PC-3 (cell line): ENCODE measurements at regions not wholly inside any gene's neighbourhood (a gene's known extent, or its start where the extent isn't known, plus 50 kb on each side); places are given as distances from the start of the nearest gene placed in this dataset.

Source experiments
- ATAC-seq: fragments of 200-7000 bp; cut with Tn5 transposase; 2 replicates; pipeline ENCODE4 v1.9.1; 2020; ENCODE audit warnings: mild to moderate bottlenecking, moderate library complexity
- BruUV-seq: library from RNA; stranded (reverse); fragments of 400-500 nt; replicated peaks from 2 replicates; lab custom pipeline; 2021; lab: Mats Ljungman, UMichigan
- CTCF ChIA-PET: fragments of 300-600 bp; sonication (Branson Sonifier 250); formaldehyde crosslinking; loops from one replicate; lab custom pipeline; 2022; ENCODE audit warnings: antibody characterized with exemption; lab: Charles Lee
- POLR2A ChIA-PET: fragments of 300-600 bp; sonication (Branson Sonifier 250); formaldehyde crosslinking; loops from one replicate; lab custom pipeline; 2022; ENCODE audit warnings: antibody characterized with exemption; ENCODE audit not compliant: unreplicated experiment; lab: Charles Lee
- DNase-seq: peaks from one replicate; pipeline ENCODE4 v3.0.0-alpha.2; 2015
- H2AFZ ChIP-seq: fragments of 300-600 bp; sonication (generic); 2 replicates; pipeline ENCODE4 v1.6.0; 2016; ENCODE audit warnings: antibody characterized with exemption, low read length
- H3F3A ChIP-seq: fragments of 300-600 bp; sonication (generic); one replicate; pipeline ENCODE4 v1.6.0; 2017; ENCODE audit warnings: antibody characterized with exemption, low read length, control low read depth, mild to moderate bottlenecking; ENCODE audit not compliant: unreplicated experiment
- H3K27ac ChIP-seq: fragments of 300-600 bp; sonication (generic); 2 replicates; pipeline ENCODE4 v1.5.1; 2016; ENCODE audit warnings: mild to moderate bottlenecking, low read length
- H3K27me3 ChIP-seq: fragments of 300-600 bp; sonication (generic); 2 replicates; pipeline ENCODE4 v1.6.1; 2016; ENCODE audit warnings: low read length, mixed read lengths
- H3K36me3 ChIP-seq: fragments of 300-600 bp; sonication (generic); 2 replicates; pipeline ENCODE4 v1.6.1; 2016; ENCODE audit warnings: low read depth, mixed run types, low read length, mixed read lengths
- H3K4me1 ChIP-seq: fragments of 300-600 bp; sonication (generic); 2 replicates; pipeline ENCODE4 v1.5.1; 2016; ENCODE audit warnings: low read length; ENCODE audit not compliant: insufficient read depth
- H3K4me2 ChIP-seq: fragments of 300-600 bp; sonication (generic); 2 replicates; pipeline ENCODE4 v1.6.0; 2016; ENCODE audit warnings: low read length
- H3K4me3 ChIP-seq: fragments of 300-600 bp; sonication (generic); 2 replicates; pipeline ENCODE4 v1.5.1; 2016; ENCODE audit warnings: mild to moderate bottlenecking, low read length, mixed read lengths
- H3K79me2 ChIP-seq: fragments of 300-600 bp; sonication (generic); 2 replicates; pipeline ENCODE4 v1.6.1; 2017; ENCODE audit warnings: low read length, mixed read lengths
- H3K9ac ChIP-seq: fragments of 300-600 bp; sonication (generic); 2 replicates; pipeline ENCODE4 v1.6.0; 2016; ENCODE audit warnings: mild to moderate bottlenecking, low read length
- H3K9me2 ChIP-seq: fragments of 300-600 bp; sonication (generic); replicated peaks from 2 replicates; pipeline ENCODE4 v1.6.1; 2016; ENCODE audit warnings: mixed run types, low read length, mixed read lengths
- H3K9me3 ChIP-seq: fragments of 300-600 bp; sonication (generic); 2 replicates; pipeline ENCODE4 v1.6.1; 2016; ENCODE audit warnings: low read length, mixed read lengths
- H4K20me1 ChIP-seq: fragments of 300-600 bp; sonication (generic); 2 replicates; pipeline ENCODE4 v1.6.1; 2016; ENCODE audit warnings: low read length, mixed read lengths
- EZH2 ChIP-seq: fragments of 300-600 bp; sonication (generic); IDR thresholded peaks from one replicate; pipeline ENCODE4 v1.6.1; 2017; ENCODE audit warnings: antibody characterized with exemption, mild to moderate bottlenecking, low read length; ENCODE audit not compliant: unreplicated experiment
- EZH2phosphoT487 ChIP-seq: fragments of 300-600 bp; sonication (generic); IDR thresholded peaks from 2 replicates; pipeline ENCODE4 v1.6.1; 2018; ENCODE audit warnings: mild to moderate bottlenecking, antibody characterized with exemption, low read length, borderline replicate concordance
- intact Hi-C: fragments of 100-400 bp; cut with micrococcal nuclease; formaldehyde crosslinking; loops from 2 replicates; pipeline ENCODE4 v1.9.0; 2023
- TF ChIP-seq, protein P1 (sequence below): fragments of 300-600 bp; sonication (generic); conservative IDR thresholded peaks from 2 replicates; pipeline ENCODE4 v1.5.1; 2017; ENCODE audit warnings: antibody characterized with exemption, low read depth, mild to moderate bottlenecking, low read length

DNA sequence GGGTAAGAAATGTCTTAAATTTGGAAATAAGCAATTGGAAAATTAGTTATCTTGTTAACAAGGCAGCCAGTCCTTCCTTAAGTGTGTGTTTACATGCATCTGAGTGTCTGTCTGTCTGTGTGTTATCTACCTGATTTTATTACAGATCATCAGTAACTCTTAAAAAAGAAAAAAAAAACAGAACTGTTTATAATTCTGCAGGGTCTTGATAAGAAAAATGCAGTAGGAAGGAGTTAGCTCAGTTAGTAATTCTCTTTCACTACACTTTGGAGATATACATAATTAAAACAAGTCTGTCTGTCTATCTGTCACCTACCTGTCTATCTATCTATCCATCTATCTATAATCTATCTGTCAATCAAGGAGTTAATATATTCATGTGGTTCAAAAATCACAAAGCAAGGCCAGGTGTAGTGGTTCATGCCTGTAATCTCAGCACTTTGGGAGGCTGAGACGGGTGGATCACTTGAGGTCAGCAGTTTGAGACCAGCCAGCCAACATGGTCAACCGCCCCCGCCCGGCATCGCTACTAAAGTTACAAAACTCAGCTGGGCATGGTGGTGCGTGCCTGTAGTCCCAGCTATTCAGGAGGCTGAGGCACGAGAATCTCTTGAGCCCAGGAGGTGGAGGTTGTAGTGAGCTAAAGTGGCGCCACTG lies 135.5 kb upstream of the SGO1 start:
- ChIA-PET POLR2A (interaction anchor here (0.7 kb wide), 1 partner anchor 925 kb away, joined by 3 read pairs; no protein-coding TSS in a partner anchor), CTCF (no interaction called here)
- no peak overlapping the region for H3K9ac ChIP-seq
- no peak overlapping the region for H3K4me2 ChIP-seq
- no peak overlapping the region for H3K4me3 ChIP-seq
- no peaks in the 10 kb centered on the region for H3F3A ChIP-seq
- no peak overlapping the region for H3K27ac ChIP-seq
- no peak overlapping the region for H2AFZ ChIP-seq
- DNase-seq, result no peak
- intact Hi-C loops, result no loop called here
- no peak for ATAC-seq
- H3K27me3 ChIP-seq, result no peaks in the 10 kb centered on the region; the same call in 1 of the 2 replicates
- no TSS peak for BruUV-seq
- H3K9me2 ChIP-seq, result no peaks in the 10 kb centered on the region
- no peaks in the 10 kb centered on the region for H3K36me3 ChIP-seq
- no peaks in the 10 kb centered on the region for H3K9me3 ChIP-seq
- H3K79me2 ChIP-seq, result no peaks in the 10 kb centered on the region
- no peaks in the 10 kb centered on the region for H4K20me1 ChIP-seq
- TF ChIP-seq, protein P1, sequence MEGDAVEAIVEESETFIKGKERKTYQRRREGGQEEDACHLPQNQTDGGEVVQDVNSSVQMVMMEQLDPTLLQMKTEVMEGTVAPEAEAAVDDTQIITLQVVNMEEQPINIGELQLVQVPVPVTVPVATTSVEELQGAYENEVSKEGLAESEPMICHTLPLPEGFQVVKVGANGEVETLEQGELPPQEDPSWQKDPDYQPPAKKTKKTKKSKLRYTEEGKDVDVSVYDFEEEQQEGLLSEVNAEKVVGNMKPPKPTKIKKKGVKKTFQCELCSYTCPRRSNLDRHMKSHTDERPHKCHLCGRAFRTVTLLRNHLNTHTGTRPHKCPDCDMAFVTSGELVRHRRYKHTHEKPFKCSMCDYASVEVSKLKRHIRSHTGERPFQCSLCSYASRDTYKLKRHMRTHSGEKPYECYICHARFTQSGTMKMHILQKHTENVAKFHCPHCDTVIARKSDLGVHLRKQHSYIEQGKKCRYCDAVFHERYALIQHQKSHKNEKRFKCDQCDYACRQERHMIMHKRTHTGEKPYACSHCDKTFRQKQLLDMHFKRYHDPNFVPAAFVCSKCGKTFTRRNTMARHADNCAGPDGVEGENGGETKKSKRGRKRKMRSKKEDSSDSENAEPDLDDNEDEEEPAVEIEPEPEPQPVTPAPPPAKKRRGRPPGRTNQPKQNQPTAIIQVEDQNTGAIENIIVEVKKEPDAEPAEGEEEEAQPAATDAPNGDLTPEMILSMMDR, result no peak
- TF ChIP-seq EZH2, result no peak
- TF ChIP-seq EZH2phosphoT487, result no peak
- no peaks in the 10 kb centered on the region for H3K4me1 ChIP-seq

DNA sequence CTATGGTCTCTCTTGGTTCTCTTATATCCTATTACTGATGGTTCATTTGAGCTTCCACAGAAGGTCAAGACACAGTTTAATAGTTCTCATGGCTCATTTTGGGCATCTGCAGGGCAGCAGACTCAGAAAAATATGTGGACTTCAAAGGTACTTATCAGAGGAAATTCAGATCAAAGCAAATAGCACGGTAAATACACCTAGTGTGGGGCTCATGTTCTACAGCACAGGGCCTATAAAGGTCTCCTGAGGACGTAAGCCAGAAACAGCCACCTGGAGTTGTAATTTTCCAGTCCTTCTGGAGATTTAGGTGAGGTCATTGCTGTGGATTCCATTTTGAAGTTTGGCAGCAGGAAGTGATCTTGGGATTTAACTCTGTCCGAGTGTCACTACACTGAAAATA lies 134.5 kb upstream of the SGO1 start:
- Histone ChIP-seq H3K9me2 (no peaks in the 10 kb centered on the region), H3K27me3 (no peaks in the 10 kb centered on the region; the same call in 1 of the 2 replicates), H4K20me1 (no peaks in the 10 kb centered on the region), H3K4me3 (no peak overlapping the region), H2AFZ (no peak overlapping the region), H3K9me3 (no peaks in the 10 kb centered on the region), H3K9ac (no peak overlapping the region), H3K4me1 (no peaks in the 10 kb centered on the region), H3K79me2 (no peaks in the 10 kb centered on the region), H3K4me2 (no peak overlapping the region), H3F3A (no peaks in the 10 kb centered on the region), H3K27ac (no peak overlapping the region), H3K36me3 (no peaks in the 10 kb centered on the region)
- POLR2A ChIA-PET, result interaction anchor here (0.6 kb wide), 1 partner anchor 1841 kb away, joined by 4 read pairs; no protein-coding TSS in a partner anchor
- no peak for DNase-seq
- TF ChIP-seq EZH2 (no peak), EZH2phosphoT487 (no peak)
- TF ChIP-seq, protein P1, result no peak
- intact Hi-C loops, result no loop called here
- ATAC-seq, result no peak
- BruUV-seq, result no TSS peak
- CTCF ChIA-PET, result no interaction called here

DNA sequence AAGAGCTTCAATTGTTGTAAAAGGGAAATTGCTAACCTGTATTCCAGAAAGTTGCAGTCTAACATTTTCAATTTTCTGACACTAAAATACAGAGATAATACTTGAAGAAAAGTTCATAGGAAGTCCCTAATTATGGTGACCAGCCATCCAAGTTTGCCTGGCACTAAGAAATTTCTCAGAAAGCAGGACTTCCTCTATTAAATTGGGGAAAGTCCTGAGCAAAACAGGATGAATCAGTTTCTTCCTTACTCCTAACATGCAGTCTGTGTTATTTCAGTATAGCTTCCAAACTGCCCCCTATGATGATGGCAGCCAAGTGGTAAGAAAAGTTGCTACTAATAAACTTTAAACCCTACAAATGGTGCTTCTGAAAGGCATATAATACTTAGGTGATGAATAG lies 133.5 kb upstream of the SGO1 start:
- TF ChIP-seq EZH2 (no peak), EZH2phosphoT487 (no peak)
- TF ChIP-seq, protein P1, result no peak
- POLR2A ChIA-PET, result no interaction called here

More for the DNA sequence above, 133.5 kb upstream of the SGO1 start:
- intact Hi-C loops, result no loop called here
- CTCF ChIA-PET, result no interaction called here
- no peaks in the 10 kb centered on the region for H3K4me1 ChIP-seq
- H3K79me2 ChIP-seq, result no peaks in the 10 kb centered on the region
- no peak overlapping the region for H3K4me2 ChIP-seq
- no peak overlapping the region for H3K9ac ChIP-seq
- H3K27ac ChIP-seq, result no peak overlapping the region
- no peaks in the 10 kb centered on the region; the same call in 1 of the 2 replicates for H3K27me3 ChIP-seq
- BruUV-seq, result no TSS peak
- DNase-seq (no peak), ATAC-seq (no peak)
- no peak overlapping the region for H3K4me3 ChIP-seq
- H3K36me3 ChIP-seq, result no peaks in the 10 kb centered on the region
- H2AFZ ChIP-seq, result no peak overlapping the region
- no peaks in the 10 kb centered on the region for H4K20me1 ChIP-seq
- H3F3A ChIP-seq, result no peaks in the 10 kb centered on the region
- H3K9me3 ChIP-seq, result no peaks in the 10 kb centered on the region
- no peaks in the 10 kb centered on the region for H3K9me2 ChIP-seq
